ENCODE measurements at regions not wholly inside any gene's neighbourhood (a gene's known extent, or its start where the extent isn't known, plus 50 kb on each side); places are given as distances from the start of the nearest gene placed in this dataset.
"Not testable (repeated sequence)": the region's sequence is repeated elsewhere in the genome, so short reads cannot be mapped to it uniquely, and the experiment has no call there.

- no peak for TF ChIP-seq CTCF (IDR thresholded peaks at IDR 0.05; ENCODE audit: unreplicated experiment in 3 of 3)
- Mint-ChIP-seq H3K4me3 (no peak overlapping the region), H3K4me1 (no peaks in the 10 kb centered on the region), H3K27me3 (ENCODE audit: low read depth) (no peaks in the 10 kb centered on the region), H3K9me3 (peaks cover 14% of the 10 kb centered on the region), H3K36me3 (ENCODE audit: low read depth) (no peaks in the 10 kb centered on the region), H3K27ac (no peak overlapping the region)
Measured at GRCh38 chr7:13803134-13803533, 186.3 kb downstream of the ETV1 start.

- not testable (repeated sequence) for H3K27me3 Mint-ChIP-seq (ENCODE audit: low read depth); H3K27ac Mint-ChIP-seq; H3K4me1 Mint-ChIP-seq; H3K36me3 Mint-ChIP-seq (ENCODE audit: low read depth); H3K4me3 Mint-ChIP-seq
- peaks cover 18% of the 10 kb centered on the region for H3K9me3 Mint-ChIP-seq
Measured at GRCh38 chr7:13806089-13806867, 183.2 kb downstream of the ETV1 start.

GRCh38 chr7:13817230-13817629 lies 172.2 kb downstream of the ETV1 start:
- H3K9me3 Mint-ChIP-seq: peaks cover 25% of the 10 kb centered on the region
- not testable (repeated sequence) for H3K27me3 Mint-ChIP-seq (ENCODE audit: low read depth); H3K4me3 Mint-ChIP-seq; H3K27ac Mint-ChIP-seq; H3K36me3 Mint-ChIP-seq (ENCODE audit: low read depth); H3K4me1 Mint-ChIP-seq

- Mint-ChIP-seq H3K27ac (no peak overlapping the region), H3K27me3 (ENCODE audit: low read depth) (no peaks in the 10 kb centered on the region), H3K9me3 (peaks cover 12% of the 10 kb centered on the region), H3K4me3 (no peak overlapping the region), H3K4me1 (no peaks in the 10 kb centered on the region), H3K36me3 (ENCODE audit: low read depth) (no peaks in the 10 kb centered on the region)
- TF ChIP-seq CTCF (IDR thresholded peaks at IDR 0.05; ENCODE audit: unreplicated experiment in 3 of 3): no peak
Measured at GRCh38 chr7:13821152-13821787, 168.2 kb downstream of the ETV1 start.

- H3K27me3 Mint-ChIP-seq (ENCODE audit: low read depth): no peaks in the 10 kb centered on the region
- no peak for TF ChIP-seq CTCF (IDR thresholded peaks at IDR 0.05; ENCODE audit: unreplicated experiment in 3 of 3)
- peaks cover 4% of the 10 kb centered on the region for H3K9me3 Mint-ChIP-seq
Measured at GRCh38 chr7:13822678-13823077, 166.8 kb downstream of the ETV1 start.

GRCh38 chr7:13826752-13827151 lies 162.7 kb downstream of the ETV1 start:
- Mint-ChIP-seq H3K4me1 (peaks cover 9% of the 10 kb centered on the region), H3K27me3 (ENCODE audit: low read depth) (no peaks in the 10 kb centered on the region), H3K4me3 (no peak overlapping the region), H3K9me3 (no peaks in the 10 kb centered on the region), H3K27ac (no peak overlapping the region), H3K36me3 (ENCODE audit: low read depth) (no peaks in the 10 kb centered on the region)
- TF ChIP-seq CTCF (IDR thresholded peaks at IDR 0.05; ENCODE audit: unreplicated experiment in 3 of 3): no peak

More at GRCh38 chr7:13822678-13823077, 166.8 kb downstream of the ETV1 start:
- H3K4me1 Mint-ChIP-seq: no peaks in the 10 kb centered on the region
- H3K36me3 Mint-ChIP-seq (ENCODE audit: low read depth): no peaks in the 10 kb centered on the region
- H3K4me3 Mint-ChIP-seq: no peak overlapping the region
- no peak overlapping the region for H3K27ac Mint-ChIP-seq

- peaks cover 9% of the 10 kb centered on the region for H3K4me1 Mint-ChIP-seq
- H3K9me3 Mint-ChIP-seq: no peaks in the 10 kb centered on the region
Measured at GRCh38 chr7:13827716-13828115, 161.8 kb downstream of the ETV1 start.

More at GRCh38 chr7:13827716-13828115, 161.8 kb downstream of the ETV1 start:
- no peak overlapping the region for H3K4me3 Mint-ChIP-seq
- no peak overlapping the region for H3K27ac Mint-ChIP-seq
- H3K27me3 Mint-ChIP-seq (ENCODE audit: low read depth): no peaks in the 10 kb centered on the region
- no peaks in the 10 kb centered on the region for H3K36me3 Mint-ChIP-seq (ENCODE audit: low read depth)
- TF ChIP-seq CTCF (IDR thresholded peaks at IDR 0.05; ENCODE audit: unreplicated experiment in 3 of 3): no peak
